Upper lobe of left lung (tissue), 6 donors: ENCODE measurements at regions not wholly inside any gene's neighbourhood (a gene's known extent, or its start where the extent isn't known, plus 50 kb on each side); places are given as distances from the start of the nearest gene placed in this dataset.
"Not testable (repeated sequence)": the region's sequence is repeated elsewhere in the genome, so short reads cannot be mapped to it uniquely, and the experiment has no call there.

Experiments
- ATAC-seq, 2 donors: fragments of 200-7000 bp; cut with Tn5 transposase; one replicate each; pipeline ENCODE4 v1.9.1; 2022; ENCODE audit warnings: mild to moderate bottlenecking in 2 of 2, moderate library complexity in 2 of 2; ENCODE audit not compliant: low FRiP score in 2 of 2
- DNase-seq, 2 donors: peaks; one replicate each; pipeline ENCODE4 v3.0.0-alpha.2; 2019 to 2020
- H3K27ac ChIP-seq, 4 donors: fragments of 200-600 bp; sonication (generic); one replicate each; pipeline ENCODE4 v1.5.1; 2016 to 2019
- H3K27me3 ChIP-seq, 4 donors: fragments of 200-600 bp; sonication (generic); one replicate each; pipeline ENCODE4 v1.5.1; 2017 to 2019
- H3K36me3 ChIP-seq, 4 donors: fragments of 200-600 bp; sonication (generic); one replicate each; pipeline ENCODE4 v1.5.1; 2016 to 2019
- H3K4me1 ChIP-seq, 4 donors: fragments of 200-600 bp; sonication (generic); one replicate each; pipeline ENCODE4 v1.5.1; 2018 to 2019
- H3K4me3 ChIP-seq, 4 donors: fragments of 200-600 bp; sonication (generic); one replicate each; pipeline ENCODE4 v1.5.1; 2017 to 2019; ENCODE audit warnings: mild to moderate bottlenecking in 2 of 4, moderate library complexity in 1 of 4
- H3K9me3 ChIP-seq, 4 donors: fragments of 200-600 bp; sonication (generic); one replicate each; pipeline ENCODE4 v1.5.1; 2018 to 2019
- EP300 ChIP-seq, 4 donors: sonication (generic); formaldehyde crosslinking; IDR thresholded peaks; one replicate each; pipeline ENCODE4 v1.5.1; 2017; ENCODE audit warnings: antibody characterized with exemption in 4 of 4, control low read depth in 2 of 4
- POLR2A ChIP-seq, 4 donors: fragments of 450-650 bp; IDR thresholded peaks; one replicate each; pipeline ENCODE4 v1.5.1; 2016 to 2017; ENCODE audit warnings: antibody characterized with exemption in 4 of 4, mild to moderate bottlenecking in 2 of 4
- POLR2AphosphoS5 ChIP-seq, 2 donors: sonication (generic); formaldehyde crosslinking; IDR thresholded peaks; one replicate each; pipeline ENCODE4 v1.5.1; 2017; ENCODE audit warnings: antibody characterized with exemption in 2 of 2
- WGBS, 2 donors: methylation state at CpG; one replicate each; pipeline ENCODE4 v1.1.5; 2017 to 2018; 5-methylcytosine and 5-hydroxymethylcytosine counted together
- TF ChIP-seq, protein P1 (sequence below), 6 experiments: fragments of 450-650 bp in 4 of 6; fragments of 200-600 bp in 2 of 6; sonication (generic) in 2 of 6; IDR thresholded peaks; one replicate each; pipeline ENCODE4 v1.5.1; 2016 to 2019; ENCODE audit warnings: antibody characterized with exemption in 6 of 6
- donor health status: DM: no; HTN: no; CAD: no; lungs with moderate emphysema.
- donor health status: DM: no; HTN: yes; CAD: no; lungs with severe emphysema.

GRCh38 chr5:118301696-118302095 is 686.7 kb downstream of the DTWD2 start:
- no peaks in the 10 kb centered on the region for H3K27me3 ChIP-seq
- H3K4me3 ChIP-seq, result no peak overlapping the region
- H3K36me3 ChIP-seq, result no peaks in the 10 kb centered on the region
- WGBS, 2 donors, result 94% methylated on average over 3 of the region's 3 CpGs
- no peak overlapping the region for H3K27ac ChIP-seq
- DNase-seq (no peak), ATAC-seq (no peak)
- TF ChIP-seq POLR2AphosphoS5 (IDR thresholded peaks at IDR 0.05), result no peak
- no peaks in the 10 kb centered on the region for H3K4me1 ChIP-seq
- no peaks in the 10 kb centered on the region for H3K9me3 ChIP-seq

DNA sequence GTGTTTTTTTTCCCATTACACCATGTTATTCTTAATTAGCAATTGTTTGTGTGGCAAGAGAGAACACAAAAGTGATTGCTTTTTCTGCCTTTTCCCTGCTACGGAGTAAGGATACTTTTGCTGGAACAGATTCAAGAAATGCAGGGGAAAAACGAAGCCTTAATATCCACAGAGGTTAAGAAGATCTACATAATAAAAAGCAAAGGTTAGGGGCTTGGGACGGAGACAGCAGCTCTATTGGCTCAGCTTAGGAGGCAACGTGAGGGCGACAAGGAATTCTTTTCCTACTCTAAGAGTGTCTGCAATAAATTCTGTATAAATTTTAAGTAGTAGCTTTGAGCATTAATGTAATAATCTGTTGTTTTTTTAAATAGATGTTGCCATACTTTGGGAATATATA is 693.3 kb downstream of the DTWD2 start:
- DNase-seq, result no peak
- 53 to 65% methylated on average over 5 of the region's 5 CpGs for WGBS, 2 donors
- H3K4me1 ChIP-seq, result no peaks in the 10 kb centered on the region

DNA sequence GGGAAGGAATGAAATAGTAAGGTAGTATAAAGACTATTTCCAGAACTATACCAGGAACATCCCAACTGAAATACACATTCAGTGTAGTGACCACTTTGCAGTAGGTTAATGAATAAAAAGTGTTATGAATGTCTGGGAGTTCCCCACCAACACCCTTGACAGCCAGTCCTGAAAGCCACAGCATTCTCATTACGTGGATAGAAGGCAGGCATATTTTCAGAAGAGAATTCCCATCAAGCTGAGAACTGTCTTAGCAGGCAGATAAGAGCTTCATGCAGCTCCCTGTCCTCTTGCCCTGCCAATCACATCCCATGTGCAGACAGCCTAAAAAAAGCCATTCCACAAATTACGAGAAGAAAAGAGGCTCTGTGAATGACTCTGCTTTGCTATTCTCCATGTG is 695.0 kb downstream of the DTWD2 start:
- no peak for DNase-seq
- Histone ChIP-seq H3K27me3 (no peaks in the 10 kb centered on the region), H3K36me3 (no peaks in the 10 kb centered on the region), H3K4me3 (no peak overlapping the region), H3K9me3 (no peaks in the 10 kb centered on the region), H3K4me1 (no peaks in the 10 kb centered on the region), H3K27ac (no peak overlapping the region)
- ATAC-seq, result no peak
- no peak for TF ChIP-seq POLR2A (IDR thresholded peaks at IDR 0.05)
- TF ChIP-seq, protein P1, sequence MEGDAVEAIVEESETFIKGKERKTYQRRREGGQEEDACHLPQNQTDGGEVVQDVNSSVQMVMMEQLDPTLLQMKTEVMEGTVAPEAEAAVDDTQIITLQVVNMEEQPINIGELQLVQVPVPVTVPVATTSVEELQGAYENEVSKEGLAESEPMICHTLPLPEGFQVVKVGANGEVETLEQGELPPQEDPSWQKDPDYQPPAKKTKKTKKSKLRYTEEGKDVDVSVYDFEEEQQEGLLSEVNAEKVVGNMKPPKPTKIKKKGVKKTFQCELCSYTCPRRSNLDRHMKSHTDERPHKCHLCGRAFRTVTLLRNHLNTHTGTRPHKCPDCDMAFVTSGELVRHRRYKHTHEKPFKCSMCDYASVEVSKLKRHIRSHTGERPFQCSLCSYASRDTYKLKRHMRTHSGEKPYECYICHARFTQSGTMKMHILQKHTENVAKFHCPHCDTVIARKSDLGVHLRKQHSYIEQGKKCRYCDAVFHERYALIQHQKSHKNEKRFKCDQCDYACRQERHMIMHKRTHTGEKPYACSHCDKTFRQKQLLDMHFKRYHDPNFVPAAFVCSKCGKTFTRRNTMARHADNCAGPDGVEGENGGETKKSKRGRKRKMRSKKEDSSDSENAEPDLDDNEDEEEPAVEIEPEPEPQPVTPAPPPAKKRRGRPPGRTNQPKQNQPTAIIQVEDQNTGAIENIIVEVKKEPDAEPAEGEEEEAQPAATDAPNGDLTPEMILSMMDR (IDR thresholded peaks at IDR 0.05), result no peak
- no peak for TF ChIP-seq POLR2AphosphoS5 (IDR thresholded peaks at IDR 0.05)
- TF ChIP-seq EP300 (IDR thresholded peaks at IDR 0.05), result no peak
- WGBS, 2 donors, result 84 to 87% methylated on average over 2 of the region's 2 CpGs

More for the DNA sequence above, 693.3 kb downstream of the DTWD2 start:
- Histone ChIP-seq H3K27ac (no peak overlapping the region), H3K9me3 (no peaks in the 10 kb centered on the region), H3K4me3 (no peak overlapping the region), H3K36me3 (no peaks in the 10 kb centered on the region), H3K27me3 (no peaks in the 10 kb centered on the region)
- no peak for ATAC-seq
- TF ChIP-seq, protein P1 (IDR thresholded peaks at IDR 0.05), result no peak
- no peak for TF ChIP-seq EP300 (IDR thresholded peaks at IDR 0.05)
- TF ChIP-seq POLR2AphosphoS5 (IDR thresholded peaks at IDR 0.05), result no peak
- TF ChIP-seq POLR2A (IDR thresholded peaks at IDR 0.05), result no peak

DNA sequence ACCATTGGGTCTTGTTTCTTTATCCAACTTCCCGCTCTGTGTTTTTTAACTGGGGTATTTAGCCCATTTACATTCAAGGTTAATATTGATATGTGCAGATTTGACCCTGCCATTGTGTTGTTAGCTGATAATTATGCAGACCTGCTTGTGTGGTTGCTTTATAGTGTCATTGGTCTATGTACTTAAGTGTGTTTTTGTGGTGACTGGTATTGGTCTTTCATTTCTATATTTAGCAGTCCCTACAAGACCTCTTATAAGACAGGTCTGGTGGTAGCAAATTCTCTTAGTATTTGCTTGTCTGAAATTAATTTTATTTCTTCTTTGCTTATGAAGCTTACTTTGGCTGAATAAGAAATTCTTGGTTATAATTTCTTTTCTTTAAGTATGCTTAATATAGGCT is 698.1 kb downstream of the DTWD2 start:
- no peak for DNase-seq
- no peak overlapping the region for H3K27ac ChIP-seq
- ATAC-seq, result no peak
- 91 to 100% methylated on average over 1 of the region's 1 CpG for WGBS, 2 donors
- no peaks in the 10 kb centered on the region for H3K9me3 ChIP-seq
- H3K4me1 ChIP-seq, result no peaks in the 10 kb centered on the region
- TF ChIP-seq, protein P1 (IDR thresholded peaks at IDR 0.05), result no peak
- TF ChIP-seq POLR2A (IDR thresholded peaks at IDR 0.05) (no peak), EP300 (IDR thresholded peaks at IDR 0.05) (no peak), POLR2AphosphoS5 (IDR thresholded peaks at IDR 0.05) (no peak)
- no peaks in the 10 kb centered on the region for H3K36me3 ChIP-seq
- no peak overlapping the region for H3K4me3 ChIP-seq
- H3K27me3 ChIP-seq, result no peaks in the 10 kb centered on the region

- H3K9me3 ChIP-seq, H3K4me3 ChIP-seq, H3K4me1 ChIP-seq, H3K27ac ChIP-seq, H3K27me3 ChIP-seq, ATAC-seq, DNase-seq, H3K36me3 ChIP-seq: not testable (repeated sequence)
- WGBS, 2 donors, result 67 to 89% methylated on average over 4 of the region's 4 CpGs
Measured at GRCh38 chr5:118284230-118284629, 704.1 kb downstream of the DTWD2 start.

GRCh38 chr5:118282480-118283038 is 705.8 kb downstream of the DTWD2 start:
- not testable (repeated sequence) for H3K27me3 ChIP-seq, ATAC-seq, H3K4me1 ChIP-seq, H3K4me3 ChIP-seq, H3K9me3 ChIP-seq, H3K36me3 ChIP-seq, H3K27ac ChIP-seq
- peak in 1 of 2 donors; percentile 70 for DNase-seq
- WGBS, 2 donors, result 67 to 98% methylated on average over 2 to 7 of the region's 42 CpGs
